Kidney (tissue), 13 donors: ENCODE measurements at regions not wholly inside any gene's neighbourhood (a gene's known extent, or its start where the extent isn't known, plus 50 kb on each side); places are given as distances from the start of the nearest gene placed in this dataset.

Experiments used
- DNase-seq, 5 donors: peaks; one replicate each; pipeline ENCODE4 v3.0.0-alpha.2; 2013 to 2020
- FAIRE-seq: peaks from 2 replicates; lab custom pipeline; 2012; peaks lifted over from hg19 to GRCh38; lab: Jason Lieb, UNC
- H3K27ac ChIP-seq, 2 donors: one replicate each; pipeline ENCODE4 v1.7.0; 2013; ENCODE audit warnings: low read depth in 2 of 2, low read length in 2 of 2, inconsistent platforms in 1 of 2
- H3K27me3 ChIP-seq: one replicate; pipeline ENCODE4 v1.7.1; 2013; ENCODE audit warnings: low read length, inconsistent platforms; ENCODE audit not compliant: control insufficient read depth, insufficient read depth
- H3K36me3 ChIP-seq, 3 donors: one replicate each; pipeline versions ENCODE4 v1.7.0 to v1.7.1; 2013; ENCODE audit warnings: low read length in 3 of 3, control low read depth in 1 of 3, inconsistent platforms in 1 of 3; ENCODE audit not compliant: insufficient read depth in 3 of 3, control insufficient read depth in 2 of 3
- H3K4me1 ChIP-seq, 3 donors: one replicate each; pipeline versions ENCODE4 v1.7.0 to v1.7.1; 2013; ENCODE audit warnings: low read length in 3 of 3, inconsistent platforms in 1 of 3, low read depth in 1 of 3; ENCODE audit not compliant: control insufficient read depth in 2 of 3, insufficient read depth in 2 of 3
- H3K4me3 ChIP-seq, 3 donors: one replicate each; pipeline versions ENCODE4 v1.7.0 to v1.8.1; 2013; ENCODE audit warnings: low read length in 3 of 3, control low read depth in 1 of 3, inconsistent platforms in 1 of 3
- H3K9ac ChIP-seq, 3 donors: one replicate each; pipeline versions ENCODE4 v1.7.0 to v1.7.1; 2013; ENCODE audit warnings: low read length in 3 of 3, control low read depth in 1 of 3, inconsistent platforms in 1 of 3
- H3K9me3 ChIP-seq, 3 donors: one replicate each; pipeline versions ENCODE4 v1.7.0 to v1.7.1; 2013; ENCODE audit warnings: low read length in 3 of 3, control low read depth in 1 of 3, inconsistent platforms in 1 of 3; ENCODE audit not compliant: control insufficient read depth in 2 of 3, insufficient read depth in 1 of 3
- CTCF ChIP-seq: IDR thresholded peaks from 3 replicates; pipeline ENCODE4 v1.5.1; 2012; ENCODE audit warnings: mild to moderate bottlenecking, moderate library complexity, borderline replicate concordance; ENCODE audit not compliant: insufficient read depth; ENCODE audit errors: extremely low read depth
- intact Hi-C: fragments of 100-400 bp; cut with DNase I; formaldehyde crosslinking; loops from one replicate; pipeline ENCODE4 v1.11.1; 2022
- donor health status: control.
- donor health status: control.
- donor health status: control.
- donor health status: control.
- donor health status: control.
- donor health status: DM: yes; HTN: yes; CAD: no.
- donor health status: Normal renal cell carcinoma (clear cell type).

DNA sequence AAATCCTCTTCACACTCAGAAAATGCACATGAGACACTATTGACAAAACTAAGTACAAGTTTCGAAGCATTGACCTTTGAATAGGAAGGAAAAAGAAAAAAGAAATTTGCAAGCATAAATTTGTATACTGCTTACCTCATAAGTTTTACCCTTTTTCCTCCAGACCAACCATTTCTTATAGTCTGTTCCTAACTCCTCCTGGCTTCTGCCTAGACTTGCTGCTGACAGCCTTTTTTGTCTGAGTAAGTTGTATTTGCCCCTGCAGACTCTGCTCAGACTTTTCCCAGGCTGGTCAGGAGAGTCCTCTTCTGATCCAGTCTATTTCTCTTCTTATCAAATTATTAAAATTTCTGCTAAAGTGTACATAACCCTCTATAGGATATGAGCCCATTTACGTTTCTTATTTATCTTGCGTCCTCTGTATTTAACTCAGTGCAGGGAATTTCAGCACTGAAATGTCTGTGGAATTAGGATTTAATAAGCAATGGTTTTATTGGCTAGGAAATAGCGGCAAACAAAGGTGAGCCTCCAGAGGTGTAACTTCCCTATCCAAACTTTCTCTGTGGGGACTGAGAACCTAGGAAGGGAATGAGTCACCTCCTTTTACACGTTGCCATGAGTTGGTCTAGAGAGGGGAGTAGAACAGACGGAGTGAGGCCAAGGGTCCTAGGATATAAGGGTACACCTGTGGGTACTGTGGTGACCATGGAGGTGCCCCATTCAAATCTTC is 207.1 kb upstream of the MARCKS start:
- no peak for FAIRE-seq
- intact Hi-C loops, result no loop called here
- Histone ChIP-seq H3K9me3 (no peaks in the 10 kb centered on the region), H3K27me3 (no peaks in the 10 kb centered on the region), H3K9ac (no peak overlapping the region), H3K36me3 (no peaks in the 10 kb centered on the region), H3K4me3 (no peak overlapping the region), H3K4me1 (no peaks in the 10 kb centered on the region), H3K27ac (no peak overlapping the region)
- no peak for DNase-seq
- TF ChIP-seq CTCF, result no peak

DNA sequence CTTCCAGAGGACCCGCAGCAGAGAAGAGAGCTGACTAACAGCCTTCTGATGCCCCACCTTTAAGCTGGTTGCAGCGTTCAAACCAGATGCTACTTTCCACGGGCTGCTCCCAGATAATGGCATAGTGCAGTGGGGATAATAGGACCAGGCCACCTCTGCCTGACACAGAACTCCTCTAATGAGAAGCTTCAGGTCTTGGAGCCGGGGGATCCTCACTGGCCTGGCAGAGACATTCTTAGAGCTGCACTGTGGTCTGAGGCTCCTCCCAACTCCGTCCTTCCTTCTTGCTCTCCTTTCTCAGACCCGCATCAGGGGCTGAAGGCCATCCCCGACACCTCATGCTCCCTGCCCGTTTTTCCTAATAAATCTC is 206.6 kb upstream of the MARCKS start:
- H3K27ac ChIP-seq, result no peak overlapping the region

DNA sequence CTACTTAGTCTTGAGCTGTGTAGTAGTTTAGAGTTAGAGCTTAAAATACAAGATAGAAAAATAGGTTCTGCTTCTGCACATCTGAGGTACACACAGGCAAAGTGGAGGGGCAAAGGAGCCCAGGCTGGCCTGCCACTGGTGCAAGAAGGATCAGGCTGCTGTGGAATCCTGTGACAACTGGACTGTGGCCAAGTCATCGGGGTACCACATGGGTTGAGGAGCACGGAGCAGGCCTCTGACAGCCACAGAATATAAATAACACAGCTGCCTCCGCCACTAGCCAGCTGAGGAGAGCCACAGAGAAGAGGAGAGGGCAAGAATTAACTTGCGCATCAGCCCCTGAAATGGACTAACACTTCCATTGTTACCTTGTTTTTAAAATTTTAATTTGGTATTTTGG is 206.0 kb upstream of the MARCKS start:
- H3K36me3 ChIP-seq, result no peaks in the 10 kb centered on the region
- no peak overlapping the region for H3K9ac ChIP-seq
- H3K4me3 ChIP-seq, result no peak overlapping the region
- no peak overlapping the region for H3K27ac ChIP-seq
- no peak for TF ChIP-seq CTCF
- no peaks in the 10 kb centered on the region for H3K9me3 ChIP-seq
- intact Hi-C loops, result no loop called here
- no peak for DNase-seq
- H3K4me1 ChIP-seq, result no peaks in the 10 kb centered on the region
- H3K27me3 ChIP-seq, result no peaks in the 10 kb centered on the region
- no peak for FAIRE-seq

More for the DNA sequence above, 206.6 kb upstream of the MARCKS start:
- Histone ChIP-seq H3K4me1 (no peaks in the 10 kb centered on the region), H3K9me3 (no peaks in the 10 kb centered on the region), H3K4me3 (no peak overlapping the region), H3K9ac (no peak overlapping the region), H3K27me3 (no peaks in the 10 kb centered on the region), H3K36me3 (no peaks in the 10 kb centered on the region)
- DNase-seq (no peak), FAIRE-seq (no peak)
- TF ChIP-seq CTCF, result no peak
- intact Hi-C loops, result no loop called here

GRCh38 chr6:113651920-113652319 is 205.2 kb upstream of the MARCKS start:
- Histone ChIP-seq H3K36me3 (no peaks in the 10 kb centered on the region), H3K27ac (no peak overlapping the region), H3K4me3 (no peak overlapping the region), H3K27me3 (no peaks in the 10 kb centered on the region), H3K9me3 (no peaks in the 10 kb centered on the region), H3K4me1 (no peaks in the 10 kb centered on the region), H3K9ac (no peak overlapping the region)
- FAIRE-seq (no peak), DNase-seq (no peak)
- intact Hi-C loops, result no loop called here
- no peak for TF ChIP-seq CTCF
